T-cell (primary cell): ENCODE measurements at regions not wholly inside any gene's neighbourhood (a gene's known extent, or its start where the extent isn't known, plus 50 kb on each side); places are given as distances from the start of the nearest gene placed in this dataset.

Experiments used
- ATAC-seq, 4 experiments: fragments of 200-7000 bp in 3 of 4; fragments of 150-1000 bp in 1 of 4; cut with Tn5 transposase; replicated peaks in 1 of 4; 1 replicate in 3 of 4; 2 replicates in 1 of 4; pipeline ENCODE4 v1.10.0; 2021; ENCODE audit warnings: moderate library complexity in 3 of 4, mild to moderate bottlenecking in 2 of 4, moderate number of reproducible peaks in 1 of 4
- CTCF ChIA-PET, 2 donors: fragments of 300-600 bp; sonication (Branson Sonifier 250); formaldehyde crosslinking; loops; one replicate each; lab custom pipeline; 2022; ENCODE audit warnings: antibody characterized with exemption in 2 of 2; lab: Charles Lee
- POLR2A ChIA-PET, 2 donors: fragments of 300-600 bp; sonication (Branson Sonifier 250); formaldehyde crosslinking; loops; one replicate each; lab custom pipeline; 2022; ENCODE audit warnings: antibody characterized with exemption in 2 of 2; lab: Charles Lee
- DNase-seq, 35 experiments: peaks; one replicate each; pipeline versions ENCODE4 v3.0.0 to v3.0.0-alpha.2; 2013 to 2023
- H3K27ac ChIP-seq: one replicate; pipeline ENCODE4 v1.5.1; 2013; ENCODE audit warnings: low read length
- H3K27me3 ChIP-seq, 2 experiments: replicated peaks in 1 of 2; 1 replicate in 1 of 2; 2 replicates in 1 of 2; pipeline versions ENCODE4 v1.6.1 to v1.7.0; 2013; ENCODE audit warnings: low read length in 1 of 2, mixed read lengths in 1 of 2; ENCODE audit not compliant: control insufficient read depth in 2 of 2, insufficient read depth in 2 of 2; ENCODE audit errors: extremely low read depth in 1 of 2
- H3K36me3 ChIP-seq, 2 donors: 1 replicate in 1 of 2; 2 replicates in 1 of 2; pipeline versions ENCODE4 v1.6.1 to v1.7.0; 2013; ENCODE audit warnings: low read length in 1 of 2; ENCODE audit not compliant: control insufficient read depth in 2 of 2, insufficient read depth in 1 of 2; ENCODE audit errors: extremely low read depth in 1 of 2
- H3K4me1 ChIP-seq, 2 experiments: 1 replicate in 1 of 2; 2 replicates in 1 of 2; pipeline versions ENCODE4 v1.6.1 to v1.7.0; 2013; ENCODE audit warnings: low read length in 2 of 2, mixed read lengths in 1 of 2; ENCODE audit not compliant: insufficient read depth in 2 of 2, control insufficient read depth in 1 of 2; ENCODE audit errors: extremely low read depth in 1 of 2
- H3K4me3 ChIP-seq, 2 donors: 1 replicate in 1 of 2; 2 replicates in 1 of 2; pipeline versions ENCODE4 v1.5.1 to v1.7.0; 2013; ENCODE audit warnings: mild to moderate bottlenecking in 2 of 2, low read length in 1 of 2, moderate library complexity in 1 of 2; ENCODE audit not compliant: control insufficient read depth in 1 of 2; ENCODE audit errors: extremely low read depth in 1 of 2
- H3K9me3 ChIP-seq: 2 replicates; pipeline ENCODE4 v1.7.0; 2013
- H3K27ac Mint-ChIP-seq, 2 donors: one replicate each; pipeline ENCODE4 v1.8.0; 2020 to 2021; ENCODE audit warnings: mild to moderate bottlenecking in 2 of 2, mixed read lengths in 2 of 2
- H3K27me3 Mint-ChIP-seq, 2 donors: one replicate each; pipeline ENCODE4 v1.8.0; 2021 to 2022; ENCODE audit warnings: mixed read lengths in 2 of 2
- H3K36me3 Mint-ChIP-seq: one replicate; pipeline ENCODE4 v1.8.0; 2021; ENCODE audit warnings: mixed read lengths
- H3K4me1 Mint-ChIP-seq, 3 donors: one replicate each; pipeline ENCODE4 v1.8.0; 2020 to 2022; ENCODE audit warnings: mixed read lengths in 3 of 3, mild to moderate bottlenecking in 1 of 3
- H3K4me3 Mint-ChIP-seq, 3 donors: one replicate each; pipeline ENCODE4 v1.8.0; 2020 to 2022; ENCODE audit warnings: mild to moderate bottlenecking in 3 of 3, mixed read lengths in 3 of 3, moderate library complexity in 3 of 3
- H3K9me3 Mint-ChIP-seq, 3 donors: one replicate each; pipeline ENCODE4 v1.8.0; 2020 to 2022; ENCODE audit warnings: mixed read lengths in 3 of 3
- WGBS: methylation state at CpG from one replicate; pipeline ENCODE4 v1.1.5; 2013; ENCODE audit warnings: missing lambda C conversion rate; ENCODE audit not compliant: insufficient coverage; 5-methylcytosine and 5-hydroxymethylcytosine counted together

- Mint-ChIP-seq H3K36me3 (no peaks in the 10 kb centered on the region), H3K9me3 (no peaks in the 10 kb centered on the region), H3K27me3 (no peaks in the 10 kb centered on the region), H3K27ac (peak overlapping the region; percentile 17 to 74), H3K4me3 (peak overlapping the region; percentile 69 to 80 (median 72)), H3K4me1 (peaks cover 14 to 18% (median 14%) of the 10 kb centered on the region in 3 donors)
- Histone ChIP-seq H3K4me1 (no peaks in the 10 kb centered on the region), H3K36me3 (no peaks in the 10 kb centered on the region), H3K9me3 (no peaks in the 10 kb centered on the region), H3K27ac (no peak overlapping the region), H3K4me3 (peak overlapping the region in 1 of 2 donors; percentile 41), H3K27me3 (no peaks in the 10 kb centered on the region)
- DNase-seq (peak in 1 of 35 experiments; percentile 27), ATAC-seq (peak in 3 of 4 experiments; percentile 48 to 65 (median 56))
- POLR2A ChIA-PET = interaction anchor here in 1 of 2 donors (0.7 to 0.9 kb wide), 2 partner anchors 16 to 77 kb away, joined by 3 read pairs; no protein-coding TSS in a partner anchor
- no CpG with 5 or more reads among the region's 7 CpGs for WGBS
- CTCF ChIA-PET = interaction anchor here (0.7 to 2.2 kb wide), 14 partner anchors 9 to 526 kb away, joined by 3 to 19 read pairs (median 4); no protein-coding TSS in a partner anchor
Observed at GRCh38 chr4:121243485-121243884, 79.4 kb upstream of the TNIP3 start.

- Mint-ChIP-seq H3K4me3 (no peak overlapping the region), H3K27me3 (no peaks in the 10 kb centered on the region), H3K36me3 (no peaks in the 10 kb centered on the region), H3K27ac (no peak overlapping the region), H3K9me3 (no peaks in the 10 kb centered on the region), H3K4me1 (peaks cover 14 to 19% (median 14%) of the 10 kb centered on the region in 3 donors)
- Histone ChIP-seq H3K9me3 (no peaks in the 10 kb centered on the region), H3K4me1 (no peaks in the 10 kb centered on the region), H3K4me3 (no peak overlapping the region), H3K36me3 (no peaks in the 10 kb centered on the region), H3K27me3 (no peaks in the 10 kb centered on the region), H3K27ac (no peak overlapping the region)
- POLR2A ChIA-PET = no interaction called here
- CTCF ChIA-PET = interaction anchor here in 1 of 2 donors (2.2 kb wide), 1 partner anchor 15 kb away, joined by 8 read pairs; no protein-coding TSS in a partner anchor
- 100% methylated on average over 1 of the region's 1 CpG for WGBS
- no peak for DNase-seq
- ATAC-seq = no peak
Observed at GRCh38 chr4:121242188-121242750, 78.1 kb upstream of the TNIP3 start.

GRCh38 chr4:121239951-121240350 is 75.8 kb upstream of the TNIP3 start:
- H3K4me1 ChIP-seq = no peaks in the 10 kb centered on the region
- H3K36me3 Mint-ChIP-seq = no peaks in the 10 kb centered on the region
- H3K27ac ChIP-seq = no peak overlapping the region
- no peak overlapping the region for H3K4me3 Mint-ChIP-seq
- no peaks in the 10 kb centered on the region for H3K36me3 ChIP-seq
- 55% methylated on average over 2 of the region's 2 CpGs for WGBS
- H3K4me1 Mint-ChIP-seq = peaks cover 14 to 19% (median 14%) of the 10 kb centered on the region in 3 donors
- no peaks in the 10 kb centered on the region for H3K9me3 Mint-ChIP-seq
- H3K9me3 ChIP-seq = no peaks in the 10 kb centered on the region
- ATAC-seq (no peak), DNase-seq (no peak)
- ChIA-PET CTCF (interaction anchor here in 1 of 2 donors (1.1 kb wide), 1 partner anchor 10 kb away, joined by 6 read pairs; no protein-coding TSS in a partner anchor), POLR2A (interaction anchor here in 1 of 2 donors (0.5 to 1.0 kb wide), 2 partner anchors 48 to 383 kb away, joined by 3 read pairs; no protein-coding TSS in a partner anchor)
- H3K27ac Mint-ChIP-seq = no peak overlapping the region
- no peaks in the 10 kb centered on the region for H3K27me3 Mint-ChIP-seq
- no peaks in the 10 kb centered on the region for H3K27me3 ChIP-seq
- H3K4me3 ChIP-seq = no peak overlapping the region

GRCh38 chr4:121238461-121238860 is 74.3 kb upstream of the TNIP3 start:
- Mint-ChIP-seq H3K9me3 (no peaks in the 10 kb centered on the region), H3K36me3 (no peaks in the 10 kb centered on the region), H3K4me3 (no peak overlapping the region), H3K27me3 (no peaks in the 10 kb centered on the region), H3K27ac (no peak overlapping the region), H3K4me1 (peaks cover 6 to 12% (median 7%) of the 10 kb centered on the region in 3 donors)
- Histone ChIP-seq H3K4me3 (no peak overlapping the region), H3K9me3 (no peaks in the 10 kb centered on the region), H3K27me3 (no peaks in the 10 kb centered on the region), H3K36me3 (no peaks in the 10 kb centered on the region), H3K27ac (no peak overlapping the region), H3K4me1 (no peaks in the 10 kb centered on the region)
- DNase-seq (no peak), ATAC-seq (no peak)
- WGBS = 93% methylated on average over 14 of the region's 26 CpGs
- CTCF ChIA-PET = no interaction called here
- POLR2A ChIA-PET = no interaction called here

GRCh38 chr4:121237069-121237399 is 72.9 kb upstream of the TNIP3 start:
- H3K4me1 Mint-ChIP-seq = peaks cover 0 to 3% (median 0%) of the 10 kb centered on the region in 3 donors
- Histone ChIP-seq H3K9me3 (no peaks in the 10 kb centered on the region), H3K27me3 (no peaks in the 10 kb centered on the region), H3K36me3 (no peaks in the 10 kb centered on the region), H3K4me3 (no peak overlapping the region), H3K27ac (no peak overlapping the region), H3K4me1 (no peaks in the 10 kb centered on the region)
- ChIA-PET CTCF (interaction anchor here in 1 of 2 donors (0.9 kb wide), 1 partner anchor 23 kb away, joined by 4 read pairs; no protein-coding TSS in a partner anchor), POLR2A (no interaction called here)
- H3K27ac Mint-ChIP-seq = no peak overlapping the region
- no peaks in the 10 kb centered on the region for H3K36me3 Mint-ChIP-seq
- no peak overlapping the region for H3K4me3 Mint-ChIP-seq
- no peaks in the 10 kb centered on the region for H3K9me3 Mint-ChIP-seq
- WGBS = 94% methylated on average over 2 of the region's 2 CpGs
- H3K27me3 Mint-ChIP-seq = no peaks in the 10 kb centered on the region
- no peak for ATAC-seq
- no peak for DNase-seq

GRCh38 chr4:121236353-121237068 is 72.4 kb upstream of the TNIP3 start:
- no peak overlapping the region for H3K4me3 Mint-ChIP-seq
- ChIA-PET POLR2A (no interaction called here), CTCF (interaction anchor here in 1 of 2 donors (0.9 kb wide), 1 partner anchor 23 kb away, joined by 4 read pairs; no protein-coding TSS in a partner anchor)
- Histone ChIP-seq H3K4me1 (no peaks in the 10 kb centered on the region), H3K36me3 (no peaks in the 10 kb centered on the region), H3K9me3 (no peaks in the 10 kb centered on the region), H3K27me3 (no peaks in the 10 kb centered on the region), H3K4me3 (no peak overlapping the region), H3K27ac (no peak overlapping the region)
- peaks cover 0 to 1% (median 0%) of the 10 kb centered on the region in 3 donors for H3K4me1 Mint-ChIP-seq
- H3K27ac Mint-ChIP-seq = no peak overlapping the region
- no peaks in the 10 kb centered on the region for H3K27me3 Mint-ChIP-seq
- no peaks in the 10 kb centered on the region for H3K36me3 Mint-ChIP-seq
- no peak for DNase-seq
- no peaks in the 10 kb centered on the region for H3K9me3 Mint-ChIP-seq
- WGBS = 95% methylated on average over 3 of the region's 6 CpGs
- ATAC-seq = no peak
